ENCODE measurements at regions not wholly inside any gene's neighbourhood (a gene's known extent, or its start where the extent isn't known, plus 50 kb on each side); places are given as distances from the start of the nearest gene placed in this dataset.

DNA sequence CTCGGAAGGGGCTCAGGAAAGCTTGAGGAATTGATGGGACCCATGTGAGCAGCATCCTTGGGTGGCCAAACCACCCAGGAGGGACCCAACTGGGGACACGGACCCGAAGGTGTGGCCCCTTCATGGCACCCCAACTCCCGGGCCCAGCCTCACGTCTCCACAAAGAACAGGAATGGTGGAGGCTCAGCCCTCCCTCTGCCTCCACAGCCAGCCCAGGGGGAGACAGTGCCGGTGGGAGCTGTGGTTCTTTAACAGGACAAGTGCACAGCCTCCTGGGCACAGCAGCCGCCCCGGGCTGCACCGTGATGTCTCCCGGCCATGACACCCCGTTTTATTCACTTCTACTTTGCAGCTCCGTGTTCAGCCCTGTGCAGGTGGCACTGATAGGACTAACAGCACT is 587.2 kb downstream of the BRD1 start:
- no peak for DNase-seq

DNA sequence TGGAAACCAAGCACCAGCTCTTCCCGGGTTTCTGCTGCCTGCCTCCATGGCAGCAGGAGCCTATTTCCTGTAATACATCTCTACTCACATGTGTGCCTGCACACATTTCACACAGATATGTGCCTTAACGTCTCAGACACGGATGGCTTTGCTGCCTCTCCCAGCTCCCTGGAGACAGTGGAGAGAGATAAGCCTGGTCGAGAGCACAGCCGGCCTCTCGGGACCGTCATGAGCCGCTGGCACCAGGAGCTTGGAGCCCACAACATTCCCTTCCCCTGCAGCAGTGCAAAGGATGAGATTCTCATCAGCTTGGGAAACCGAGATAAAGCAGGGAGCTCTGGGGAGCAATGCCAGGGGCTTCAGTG is 587.7 kb downstream of the BRD1 start:
- no peak for DNase-seq

DNA sequence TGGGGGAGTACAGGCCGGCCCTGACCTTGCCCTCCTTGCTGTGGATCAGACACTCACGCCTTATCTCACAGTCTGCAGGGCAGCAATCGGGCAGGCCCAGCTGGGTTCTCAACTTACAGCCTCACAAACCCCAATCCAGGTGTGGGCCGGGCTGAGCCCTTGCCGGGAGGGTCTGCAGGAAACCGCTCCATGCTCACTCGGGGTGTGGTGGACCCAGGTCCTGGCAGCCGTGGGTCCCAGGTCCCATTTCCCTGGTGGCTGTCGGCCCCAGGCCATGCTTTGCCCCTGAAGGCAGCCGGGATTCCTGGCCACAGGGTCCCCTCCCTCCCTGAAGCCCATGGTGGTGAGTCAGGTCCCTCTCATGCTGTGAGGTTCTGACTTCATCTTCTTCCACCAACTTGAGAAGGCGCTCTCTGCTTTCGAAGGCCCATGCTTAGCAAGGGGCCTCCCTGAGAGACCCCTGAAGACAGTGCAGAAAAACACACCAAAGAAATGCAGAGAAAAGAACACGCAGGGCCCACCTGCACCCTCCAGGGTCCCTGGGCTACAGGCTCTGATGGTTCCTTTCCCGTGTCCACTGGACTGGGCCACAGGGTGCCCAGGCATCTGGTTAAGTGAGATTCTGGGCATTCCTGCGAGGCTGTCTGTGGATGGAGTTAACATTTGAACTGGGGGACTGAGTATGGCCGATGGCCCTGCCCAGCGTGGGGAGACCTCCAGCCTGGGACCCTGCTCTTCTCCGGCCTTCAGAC is 588.2 kb downstream of the BRD1 start:
- DNase-seq = no peak

DNA sequence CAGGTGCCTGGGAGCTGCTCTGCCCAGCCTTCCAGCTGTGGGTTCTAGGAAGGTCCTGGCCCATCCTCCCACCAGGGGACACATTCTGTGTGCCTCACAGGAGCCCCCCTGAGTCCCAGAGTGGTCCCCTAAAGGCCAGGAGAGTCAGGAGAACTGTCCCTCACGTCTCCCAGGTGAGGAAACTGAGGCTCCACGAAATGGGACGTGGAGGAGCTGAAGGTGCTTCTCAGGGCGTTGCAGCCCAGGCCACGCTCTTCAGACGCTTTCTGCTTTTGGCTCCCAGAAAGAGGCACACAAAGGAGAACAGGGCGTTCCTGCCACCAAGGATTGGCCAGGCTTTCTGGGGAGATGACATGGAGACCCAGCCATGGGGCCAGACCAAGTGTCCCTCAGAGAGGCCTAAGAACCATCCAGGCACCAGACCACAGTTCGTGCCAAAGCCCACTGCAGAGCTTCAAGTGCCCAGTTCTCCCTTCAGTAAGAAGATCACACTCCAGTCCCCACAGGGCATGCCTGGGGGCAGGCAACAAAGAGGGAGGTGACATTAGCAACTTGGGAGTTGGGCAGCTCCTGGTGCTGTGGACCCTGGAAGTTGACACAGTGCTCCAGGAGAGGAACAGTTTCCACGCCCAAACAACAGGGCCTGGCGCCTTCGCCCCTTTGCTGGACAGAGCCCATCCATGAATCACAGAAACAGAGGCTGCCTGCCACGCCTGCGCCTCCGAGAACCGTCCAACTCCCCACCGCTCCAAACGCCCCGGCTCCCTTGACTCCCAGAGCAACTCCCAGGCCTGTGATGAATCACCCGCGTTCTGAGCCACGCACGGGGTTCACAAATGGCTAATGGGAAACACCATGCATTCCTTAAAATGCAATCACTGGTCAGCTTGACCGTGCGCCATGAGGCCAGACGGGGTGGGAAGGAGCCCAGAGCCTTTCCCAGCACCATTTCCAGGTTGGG is 589.2 kb downstream of the BRD1 start:
- DNase-seq = no peak

DNA sequence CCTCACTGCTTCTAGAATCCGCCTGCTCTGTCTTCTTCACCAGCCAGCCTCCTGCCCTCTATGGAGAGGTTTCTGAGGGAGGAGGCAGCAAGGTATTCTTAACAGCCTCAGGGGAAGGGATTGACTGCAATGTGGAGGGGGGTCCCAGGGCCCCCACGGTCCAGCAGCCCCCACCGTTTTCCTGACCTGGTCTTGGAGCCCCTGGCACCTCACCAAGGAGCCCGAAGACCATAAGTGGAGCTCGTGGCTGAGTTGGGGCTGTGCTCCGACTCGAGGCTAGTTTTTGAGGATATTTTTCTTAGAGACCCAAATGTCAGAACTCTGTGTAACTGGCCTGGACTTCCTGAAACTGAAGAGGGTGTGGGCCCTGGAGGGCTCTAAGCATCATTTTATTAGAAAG is 590.0 kb downstream of the BRD1 start:
- no peak for DNase-seq

DNA sequence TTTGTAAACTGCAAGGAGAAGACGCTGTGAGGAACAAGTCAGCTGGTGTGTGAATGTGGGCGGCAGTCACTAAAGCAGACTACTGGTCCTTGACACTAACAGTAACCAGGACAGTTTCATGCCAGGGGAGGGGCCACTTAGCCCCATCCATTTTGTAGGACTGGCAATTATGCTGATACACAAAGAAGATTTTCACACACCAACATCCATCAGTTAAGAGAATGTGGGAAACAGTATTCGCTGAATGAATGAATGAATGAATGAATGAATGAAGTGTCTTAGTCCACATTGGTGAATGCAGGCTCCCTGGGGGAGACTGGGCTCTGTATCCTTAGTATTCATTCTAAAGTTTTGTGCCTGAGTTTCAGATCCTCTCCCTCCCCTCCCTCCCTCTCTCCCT is 590.4 kb downstream of the BRD1 start:
- no peak for DNase-seq

DNA sequence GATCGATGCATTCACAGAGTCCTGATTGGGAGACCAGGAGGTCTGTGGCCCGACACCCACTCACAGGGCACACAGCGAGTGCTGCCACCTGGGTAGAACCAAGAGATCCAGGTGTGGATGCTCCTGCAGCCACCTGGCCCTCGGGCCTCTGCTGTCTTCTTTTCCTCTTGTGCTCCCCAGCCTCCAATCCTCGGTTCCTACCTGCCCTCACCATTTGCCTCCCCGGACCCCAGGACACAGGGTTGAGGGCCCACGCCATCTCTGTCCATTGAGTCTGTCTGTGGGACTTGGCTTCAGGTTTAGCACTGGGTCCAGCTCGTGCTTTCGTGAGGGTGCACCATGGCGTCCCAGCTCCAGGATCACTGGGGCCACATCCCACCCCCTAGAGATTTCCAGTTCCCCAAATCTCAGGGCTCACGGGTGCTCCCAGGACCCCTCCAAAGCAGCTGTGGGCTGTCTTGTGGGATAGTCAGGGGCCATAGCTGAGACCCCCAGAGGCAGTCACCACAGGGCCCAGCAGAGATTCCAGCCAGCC is 591.1 kb downstream of the BRD1 start:
- DNase-seq = no peak

DNA sequence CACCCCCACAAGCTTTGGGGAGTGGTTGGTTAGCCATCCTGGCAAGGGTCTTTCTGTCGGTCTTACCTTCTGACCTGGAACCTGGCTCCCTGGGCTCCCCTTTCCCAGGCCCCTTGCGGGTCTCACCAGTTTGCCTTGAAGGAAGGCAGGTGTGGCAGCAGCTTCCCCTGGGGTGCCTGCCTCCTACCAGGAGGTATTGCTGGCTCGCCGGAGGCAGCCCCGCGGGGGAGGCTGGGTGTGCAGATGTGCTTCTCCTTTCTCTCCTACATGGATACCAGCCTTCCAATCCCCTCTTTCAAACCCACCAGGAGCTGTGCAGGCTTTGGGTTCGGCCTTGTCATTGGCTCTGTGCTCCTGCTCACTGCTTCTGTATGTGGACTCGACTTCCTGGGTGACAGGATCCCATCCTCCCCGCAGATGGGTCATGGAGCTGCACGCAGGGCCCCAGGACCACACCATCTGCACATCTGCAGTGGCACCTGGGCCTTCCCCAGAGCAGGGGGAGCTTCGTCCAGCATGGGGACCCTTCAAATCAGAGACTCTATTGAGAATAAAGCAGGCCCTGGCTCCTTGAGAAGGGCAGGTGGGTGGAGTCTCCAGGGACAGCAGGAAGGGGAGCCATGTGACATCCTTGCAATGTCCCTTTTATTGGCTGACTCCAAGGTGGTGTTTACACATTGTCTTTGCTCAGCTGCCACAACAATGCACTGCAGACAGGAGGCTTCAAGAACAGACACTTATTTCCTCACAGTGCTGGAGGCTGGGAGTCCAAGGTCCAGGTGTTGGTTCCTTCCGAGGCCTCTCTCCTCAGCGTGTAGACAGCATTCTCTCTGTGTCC is 592.0 kb downstream of the BRD1 start:
- DNase-seq = no peak

DNA sequence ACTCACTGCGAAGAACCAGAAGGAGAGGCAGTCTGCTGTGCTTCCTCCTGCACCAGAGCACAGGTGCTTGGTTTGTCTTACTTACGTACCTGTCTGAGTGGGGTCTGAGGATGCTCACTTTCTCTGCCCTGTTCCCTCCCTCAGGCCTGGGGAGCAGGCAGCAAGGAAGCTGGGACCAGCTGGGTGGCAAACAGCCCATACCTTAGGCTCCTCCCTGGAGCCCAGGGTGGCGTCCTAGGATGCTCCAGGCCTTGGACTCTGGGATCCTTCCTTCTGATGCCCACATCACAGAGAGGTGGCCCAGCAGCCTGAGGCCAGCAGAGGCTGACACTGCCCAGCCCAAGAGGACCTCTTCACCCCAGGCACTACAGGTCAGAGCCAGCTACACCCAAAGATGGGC is 593.2 kb downstream of the BRD1 start:
- no peak for DNase-seq

DNA sequence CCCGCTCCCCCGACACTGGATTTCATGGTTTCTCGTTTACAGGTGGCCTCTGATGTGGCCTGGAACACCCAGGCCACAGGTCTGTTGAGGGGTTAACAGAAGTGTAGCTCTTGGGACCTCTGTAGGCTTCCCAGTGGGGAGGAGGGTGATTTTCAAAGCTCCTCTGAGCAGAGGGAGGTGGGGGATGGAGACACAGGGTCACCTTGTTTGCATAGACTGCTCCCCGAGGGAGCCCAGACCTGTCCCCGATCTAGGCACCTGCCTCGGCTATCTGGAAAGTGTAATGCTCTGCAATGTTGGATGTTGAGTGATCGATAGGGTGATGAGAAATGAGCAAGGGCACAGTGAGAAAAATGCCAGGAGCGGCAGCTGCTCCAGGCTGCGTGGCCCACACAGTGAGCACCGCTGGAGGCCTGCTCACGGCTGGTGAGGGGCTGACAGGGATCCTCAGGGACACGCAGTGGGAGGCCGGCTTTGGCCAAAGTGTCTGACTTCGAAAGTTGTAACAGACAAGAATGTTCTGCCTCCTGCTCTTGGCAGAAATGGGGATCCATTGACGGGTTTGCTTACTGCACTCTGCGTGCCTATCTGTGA is 594.1 kb downstream of the BRD1 start:
- no peak for DNase-seq

DNA sequence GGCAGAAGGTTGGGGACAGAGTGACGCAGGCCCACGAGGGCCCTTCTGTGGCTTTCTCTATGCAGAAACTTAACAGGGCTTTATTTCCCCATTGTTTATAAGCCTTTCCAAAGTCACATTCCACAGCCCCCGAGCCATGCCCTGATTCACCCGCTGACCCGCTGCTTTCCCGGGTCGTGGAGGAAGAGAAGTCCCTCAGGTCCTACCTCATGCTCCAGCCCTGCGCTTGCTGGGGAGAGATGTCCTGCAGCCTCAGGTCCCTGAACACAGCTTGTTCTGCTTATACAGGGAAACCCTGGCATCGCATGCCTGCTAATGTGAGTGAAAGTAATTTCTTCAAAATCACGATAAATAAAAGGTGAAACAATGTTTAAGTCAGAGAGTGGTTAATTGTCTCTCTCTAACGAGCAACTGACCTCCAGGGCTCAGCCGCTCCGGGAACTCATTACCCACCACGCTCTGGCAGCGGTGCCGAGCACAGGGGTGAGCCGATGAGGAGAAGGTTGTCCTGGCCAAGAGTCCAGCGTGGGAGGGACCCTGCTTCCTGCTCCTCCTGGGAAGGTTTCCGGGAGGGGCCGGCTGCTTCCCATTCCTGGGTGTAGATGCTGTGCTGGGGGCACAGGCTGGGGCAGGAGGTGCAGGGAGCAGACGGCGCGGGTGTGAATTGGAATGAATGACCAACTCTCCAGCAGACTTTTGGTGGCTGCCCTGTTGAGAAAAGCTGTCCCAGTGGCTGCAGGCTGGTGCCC is 595.2 kb downstream of the BRD1 start:
- no peak for DNase-seq

DNA sequence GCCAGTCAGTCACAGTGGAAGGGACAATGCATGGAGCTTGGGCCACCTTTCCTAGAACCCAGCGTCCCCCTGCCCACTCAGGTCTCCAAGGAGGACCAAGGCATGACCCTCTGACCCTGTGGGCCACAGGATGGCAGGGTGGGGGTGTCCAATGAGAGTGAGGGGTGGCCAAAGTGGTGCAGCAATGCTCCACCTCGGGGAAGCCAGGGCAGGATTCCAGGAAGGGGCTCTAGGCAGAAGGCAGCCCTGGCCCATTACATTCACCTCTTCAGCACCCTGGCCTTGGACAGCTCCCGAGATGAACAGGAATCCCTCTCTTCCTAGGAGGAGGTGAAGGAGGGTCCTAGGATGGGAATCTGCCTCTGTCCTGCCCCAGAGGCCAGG is 597.5 kb downstream of the BRD1 start:
- DNase-seq = no peak

DNA sequence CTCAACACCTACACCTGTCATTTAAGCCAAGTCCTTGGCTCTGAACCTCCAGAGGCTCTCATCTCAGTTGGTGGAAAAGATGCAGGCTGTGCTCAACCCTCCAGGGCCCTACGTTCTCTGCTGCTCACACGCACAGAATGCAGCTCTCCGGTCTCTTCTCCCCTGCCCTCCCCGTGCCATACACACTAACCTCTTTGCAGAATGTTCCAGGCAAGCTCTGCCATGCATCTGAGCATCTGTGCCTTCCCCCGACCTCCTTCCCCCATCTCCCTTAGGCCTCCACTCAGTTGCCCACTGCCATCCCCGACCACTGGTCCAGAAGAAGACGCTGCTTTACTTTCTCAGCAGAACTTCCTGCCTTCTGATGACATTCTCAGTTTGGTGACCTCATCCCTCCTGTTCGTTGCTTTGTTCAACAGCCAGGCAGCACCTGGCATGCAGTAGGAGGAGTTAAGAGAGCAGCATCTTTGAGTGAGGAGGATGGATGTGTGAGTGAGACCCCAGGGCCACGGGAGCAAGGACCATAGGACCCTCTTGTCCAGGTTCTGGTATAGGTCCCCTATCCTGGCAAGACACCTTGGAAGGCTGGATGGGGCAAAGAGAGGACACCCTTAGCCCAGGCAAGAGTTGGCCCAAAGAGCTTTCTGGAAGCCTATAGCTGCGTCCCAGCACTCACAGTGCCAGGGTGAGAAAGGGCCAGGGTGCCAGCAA is 598.0 kb downstream of the BRD1 start:
- DNase-seq = no peak

DNA sequence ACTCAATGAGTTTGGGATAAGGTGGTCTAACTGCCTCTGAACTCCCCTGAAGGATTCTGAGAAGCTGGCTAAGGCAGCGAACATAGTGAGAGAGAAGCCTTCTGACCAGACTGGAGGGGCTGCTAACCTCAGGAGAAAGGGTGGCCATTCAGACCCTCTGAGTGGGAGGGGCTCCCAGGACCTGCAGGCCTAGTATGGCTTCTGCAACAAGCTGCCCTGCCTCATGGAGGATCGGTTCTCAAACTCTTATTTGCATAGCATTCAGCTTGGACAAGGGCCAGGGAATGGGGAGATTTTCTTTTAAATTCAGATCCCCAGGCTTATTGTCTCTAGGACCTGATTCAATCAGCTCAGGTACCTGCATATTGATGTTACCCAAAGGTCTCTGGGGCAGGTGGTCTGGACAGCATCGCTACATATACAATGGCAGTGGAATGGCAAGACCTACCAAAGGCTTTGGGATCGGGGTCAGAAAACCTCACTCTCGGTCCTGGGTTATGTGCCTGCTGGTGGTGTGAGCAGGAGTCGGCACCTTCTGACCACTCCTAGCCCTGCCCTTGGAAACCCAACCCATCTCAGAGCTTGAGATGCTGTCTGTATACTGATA is 599.1 kb downstream of the BRD1 start:
- DNase-seq = no peak

DNA sequence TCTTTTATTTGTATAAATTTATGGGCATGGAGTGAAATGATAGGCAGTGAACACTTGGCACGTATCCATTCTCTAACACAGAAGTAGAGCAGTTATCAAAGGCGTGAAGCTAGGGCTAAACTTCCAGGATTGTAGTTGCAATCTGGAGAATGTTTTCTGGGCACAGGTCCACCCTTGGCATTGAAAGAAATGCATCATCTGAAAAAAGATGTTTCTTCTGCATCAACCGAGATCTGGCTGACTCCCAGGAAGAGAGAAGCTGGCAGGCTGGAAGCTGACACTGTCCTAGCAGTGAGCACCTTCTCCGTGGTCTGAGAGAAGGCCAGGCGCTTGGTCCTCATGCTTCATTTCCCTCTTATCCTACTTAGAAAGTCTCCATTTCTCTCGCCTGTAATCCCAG is 600.0 kb downstream of the BRD1 start:
- no peak for DNase-seq

DNA sequence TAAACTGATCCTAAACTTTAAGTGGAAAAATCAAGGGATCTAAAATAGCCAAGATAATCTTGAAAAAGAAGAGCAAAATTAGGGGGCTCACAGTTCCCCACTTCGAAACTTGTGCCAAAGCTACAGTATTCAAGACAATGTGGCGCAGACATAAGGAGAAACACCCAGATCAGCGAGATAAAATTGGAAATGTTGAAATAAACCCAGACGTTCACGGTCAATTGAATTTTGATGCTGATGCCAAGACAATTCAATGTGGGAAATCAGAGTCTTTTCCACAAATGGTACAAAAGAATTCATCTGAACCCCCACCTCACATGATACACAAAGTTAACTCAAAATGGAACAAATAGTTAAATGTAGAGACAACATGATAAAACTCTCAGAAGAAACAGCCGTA is 601.6 kb downstream of the BRD1 start:
- no peak for DNase-seq

DNA sequence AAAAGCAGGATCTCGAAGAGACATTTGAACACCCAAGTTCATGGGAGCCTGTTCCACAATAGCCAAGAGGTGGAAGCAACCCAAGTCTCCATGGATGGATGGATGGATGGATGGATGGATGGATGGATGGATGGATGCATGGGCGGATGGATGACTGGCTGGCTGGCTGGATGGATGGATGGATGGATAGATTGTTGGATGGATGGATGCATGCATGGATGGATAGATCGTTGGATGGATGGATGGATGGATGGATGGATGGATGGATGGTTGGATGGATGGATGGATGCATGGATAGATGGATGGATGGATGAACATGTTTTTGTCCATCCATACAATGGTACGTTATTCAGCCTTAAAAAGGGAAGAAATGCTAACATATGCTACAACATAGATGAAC is 603.4 kb downstream of the BRD1 start:
- no peak for DNase-seq

DNA sequence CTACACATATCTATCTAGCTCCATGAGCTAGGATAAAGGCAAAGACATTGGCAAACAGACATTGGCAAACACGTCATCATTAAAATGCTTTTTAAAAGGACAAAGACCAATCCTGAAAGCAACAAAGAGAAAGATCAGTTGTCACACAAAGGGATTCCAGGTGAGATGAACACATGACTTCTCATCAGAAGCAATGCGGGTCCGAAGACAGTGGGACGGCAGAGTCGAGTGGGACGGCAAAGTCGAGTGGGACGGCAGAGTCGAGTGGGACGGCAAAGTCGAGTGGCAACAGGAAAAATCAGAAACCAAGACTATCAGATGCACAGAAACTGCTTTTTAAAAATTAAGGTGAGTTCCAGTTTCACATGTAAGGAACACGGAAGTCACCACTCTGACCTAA is 609.5 kb downstream of the BRD1 start:
- no peak for DNase-seq

DNA sequence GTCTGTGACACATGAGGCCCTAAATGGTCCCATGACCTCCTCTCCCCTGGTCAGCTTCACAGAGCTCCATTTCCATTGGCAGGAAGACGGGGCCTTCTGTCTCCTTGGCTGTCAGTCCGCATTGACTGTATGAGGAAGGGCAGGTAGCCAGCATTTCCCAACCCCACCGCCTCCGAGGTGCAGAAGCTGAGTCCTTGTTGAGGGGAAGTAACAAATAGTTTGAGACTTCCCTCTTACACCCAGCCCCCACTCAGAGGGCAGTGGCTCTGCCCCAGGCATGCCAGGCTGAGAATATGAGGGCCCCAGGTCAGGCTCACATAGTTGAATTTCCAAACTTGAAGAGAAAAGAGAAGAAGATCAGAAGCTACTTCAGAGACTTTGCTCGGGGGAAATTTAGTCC is 611.1 kb downstream of the BRD1 start:
- DNase-seq = no peak

DNA sequence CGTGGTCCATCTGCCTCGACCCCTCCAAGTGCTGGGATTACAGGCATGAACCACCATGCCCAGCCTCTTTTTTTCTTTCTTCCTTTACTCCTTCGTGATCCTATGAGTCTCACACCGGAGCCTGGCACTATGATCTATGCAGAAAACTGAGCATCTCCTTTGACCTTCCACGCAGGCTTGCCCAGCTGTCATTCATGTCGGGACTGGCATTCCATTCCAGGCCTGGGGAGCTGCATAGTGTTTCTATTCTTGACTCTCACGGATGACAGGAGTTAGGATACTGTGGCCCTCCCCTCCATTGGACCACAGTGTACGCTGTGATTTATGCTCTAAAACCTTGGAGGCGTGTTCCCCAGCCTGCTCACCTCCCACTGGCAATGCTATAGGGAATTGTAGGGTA is 611.8 kb downstream of the BRD1 start:
- DNase-seq = no peak

DNA sequence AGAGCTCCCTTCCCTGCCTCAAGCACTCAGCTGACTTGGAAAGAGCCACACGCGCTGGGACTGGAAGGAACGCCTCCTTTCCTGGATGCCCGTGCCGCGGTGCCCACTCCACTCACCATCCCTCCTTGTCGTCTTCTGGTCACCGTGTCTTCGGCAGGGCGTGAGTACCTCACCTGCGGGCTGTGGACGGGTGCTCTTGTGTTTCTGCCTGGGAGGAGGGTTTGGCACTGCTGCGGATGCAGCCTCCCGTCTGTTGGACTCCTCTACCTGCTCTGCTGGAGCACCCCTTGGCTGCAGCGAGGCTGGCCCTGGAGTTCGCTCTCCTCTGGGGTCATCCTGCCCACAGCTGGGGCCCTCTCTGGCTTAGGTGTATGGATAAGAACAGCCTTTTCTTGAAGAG is 612.7 kb downstream of the BRD1 start:
- no peak for DNase-seq
